DOHH2 (cell line): ENCODE measurements at regions not wholly inside any gene's neighbourhood (a gene's known extent, or its start where the extent isn't known, plus 50 kb on each side); places are given as distances from the start of the nearest gene placed in this dataset.
"Not testable (repeated sequence)": the region's sequence is repeated elsewhere in the genome, so short reads cannot be mapped to it uniquely, and the experiment has no call there.

Experiments used
- CTCF ChIP-seq: fragments of 200-600 bp; sonication (generic); IDR thresholded peaks from one replicate; pipeline ENCODE4 v1.5.1; 2014; ENCODE audit warnings: antibody characterized with exemption, mild to moderate bottlenecking, low read depth, low read length; ENCODE audit not compliant: poor library complexity, severe bottlenecking
- EZH2phosphoT487 ChIP-seq: fragments of 200-600 bp; sonication (generic); IDR thresholded peaks from 2 replicates; pipeline ENCODE4 v1.6.1; 2017; ENCODE audit warnings: borderline replicate concordance, mild to moderate bottlenecking, antibody characterized with exemption, low read length, moderate library complexity, mixed read lengths

- TF ChIP-seq CTCF, EZH2phosphoT487: not testable (repeated sequence)
Measured at GRCh38 chr1:187073634-187074245, 245.0 kb downstream of the PLA2G4A start.
